Suprapubic skin (tissue), 4 donors: ENCODE measurements at regions not wholly inside any gene's neighbourhood (a gene's known extent, or its start where the extent isn't known, plus 50 kb on each side); places are given as distances from the start of the nearest gene placed in this dataset.

Experiments used
- DNase-seq, 2 donors: peaks; one replicate each; pipeline ENCODE4 v3.0.0-alpha.2; 2019; ENCODE audit warnings: low spot score in 2 of 2
- H3K27ac ChIP-seq: fragments of 200-600 bp; sonication (generic); one replicate; pipeline ENCODE4 v1.5.1; 2019
- H3K27me3 ChIP-seq: fragments of 200-600 bp; sonication (generic); one replicate; pipeline ENCODE4 v1.5.1; 2019
- H3K36me3 ChIP-seq: fragments of 200-600 bp; sonication (generic); one replicate; pipeline ENCODE4 v1.5.1; 2019
- H3K4me1 ChIP-seq: fragments of 200-600 bp; sonication (generic); one replicate; pipeline ENCODE4 v1.5.1; 2019
- H3K4me3 ChIP-seq: fragments of 200-600 bp; sonication (generic); one replicate; pipeline ENCODE4 v1.5.1; 2019; ENCODE audit warnings: mild to moderate bottlenecking
- H3K9me3 ChIP-seq: fragments of 200-600 bp; sonication (generic); one replicate; pipeline ENCODE4 v1.5.1; 2019
- CTCF ChIP-seq, 2 donors: fragments of 200-600 bp in 1 of 2; fragments of 450-650 bp in 1 of 2; sonication (generic) in 1 of 2; IDR thresholded peaks; one replicate each; pipeline ENCODE4 v1.5.1; 2016 to 2019; ENCODE audit warnings: antibody characterized with exemption in 2 of 2, mild to moderate bottlenecking in 1 of 2, moderate library complexity in 1 of 2
- EP300 ChIP-seq: sonication (generic); formaldehyde crosslinking; IDR thresholded peaks from one replicate; pipeline ENCODE4 v1.6.1; 2017; ENCODE audit warnings: antibody characterized with exemption
- POLR2A ChIP-seq, 2 donors: fragments of 450-650 bp; IDR thresholded peaks; one replicate each; pipeline ENCODE4 v1.6.1; 2017; ENCODE audit warnings: antibody characterized with exemption in 2 of 2, mild to moderate bottlenecking in 2 of 2, moderate library complexity in 2 of 2
- POLR2AphosphoS5 ChIP-seq, 3 donors: sonication (generic); formaldehyde crosslinking; IDR thresholded peaks; one replicate each; pipeline ENCODE4 v1.6.1; 2017; ENCODE audit warnings: antibody characterized with exemption in 3 of 3
- WGBS: methylation state at CpG from one replicate; pipeline ENCODE4 v1.1.5; 2018; 5-methylcytosine and 5-hydroxymethylcytosine counted together

GRCh38 chr16:5671421-5671820 is 573.8 kb upstream of the EEF2KMT start:
- Histone ChIP-seq H3K27ac (no peak overlapping the region), H3K27me3 (no peaks in the 10 kb centered on the region), H3K4me1 (no peaks in the 10 kb centered on the region), H3K36me3 (no peaks in the 10 kb centered on the region), H3K4me3 (no peak overlapping the region), H3K9me3 (no peaks in the 10 kb centered on the region)
- DNase-seq = no peak
- 50% methylated on average over 2 of the region's 2 CpGs for WGBS
- no peak for TF ChIP-seq EP300

GRCh38 chr16:5670198-5670597 is 572.6 kb upstream of the EEF2KMT start:
- Histone ChIP-seq H3K9me3 (no peaks in the 10 kb centered on the region), H3K4me3 (no peak overlapping the region), H3K4me1 (no peaks in the 10 kb centered on the region), H3K36me3 (no peaks in the 10 kb centered on the region), H3K27me3 (no peaks in the 10 kb centered on the region), H3K27ac (no peak overlapping the region)
- 56% methylated on average over 2 of the region's 2 CpGs for WGBS
- no peak for DNase-seq
- TF ChIP-seq EP300 (no peak), CTCF (IDR thresholded peaks at IDR 0.05) (no peak), POLR2AphosphoS5 (IDR thresholded peaks at IDR 0.05) (no peak), POLR2A (IDR thresholded peaks at IDR 0.05) (no peak)

GRCh38 chr16:5668553-5668952 is 571.0 kb upstream of the EEF2KMT start:
- H3K4me3 ChIP-seq = no peak overlapping the region
- 9% methylated on average over 2 of the region's 2 CpGs for WGBS
- H3K4me1 ChIP-seq = no peaks in the 10 kb centered on the region
- DNase-seq = no peak
- no peaks in the 10 kb centered on the region for H3K36me3 ChIP-seq
- no peaks in the 10 kb centered on the region for H3K27me3 ChIP-seq
- H3K9me3 ChIP-seq = no peaks in the 10 kb centered on the region
- no peak overlapping the region for H3K27ac ChIP-seq
- TF ChIP-seq POLR2AphosphoS5 (IDR thresholded peaks at IDR 0.05) (no peak), CTCF (IDR thresholded peaks at IDR 0.05) (no peak), EP300 (no peak), POLR2A (IDR thresholded peaks at IDR 0.05) (no peak)

GRCh38 chr16:5665834-5666233 is 568.2 kb upstream of the EEF2KMT start:
- DNase-seq = no peak
- H3K27ac ChIP-seq = no peak overlapping the region
- TF ChIP-seq EP300 (no peak), POLR2A (IDR thresholded peaks at IDR 0.05) (no peak), POLR2AphosphoS5 (IDR thresholded peaks at IDR 0.05) (no peak), CTCF (IDR thresholded peaks at IDR 0.05) (no peak)
- 49% methylated on average over 11 of the region's 11 CpGs for WGBS
- no peaks in the 10 kb centered on the region for H3K9me3 ChIP-seq
- H3K4me3 ChIP-seq = no peak overlapping the region
- H3K4me1 ChIP-seq = no peaks in the 10 kb centered on the region
- no peaks in the 10 kb centered on the region for H3K36me3 ChIP-seq
- H3K27me3 ChIP-seq = no peaks in the 10 kb centered on the region

GRCh38 chr16:5653789-5654188 is 556.2 kb upstream of the EEF2KMT start:
- TF ChIP-seq CTCF (IDR thresholded peaks at IDR 0.05) (no peak), POLR2A (IDR thresholded peaks at IDR 0.05) (no peak)
- H3K4me1 ChIP-seq = no peaks in the 10 kb centered on the region
- WGBS = 66% methylated on average over 9 of the region's 11 CpGs
- peaks cover 3% of the 10 kb centered on the region for H3K27me3 ChIP-seq
- H3K27ac ChIP-seq = no peak overlapping the region
- no peaks in the 10 kb centered on the region for H3K36me3 ChIP-seq
- no peak overlapping the region for H3K4me3 ChIP-seq
- no peak for DNase-seq
- no peaks in the 10 kb centered on the region for H3K9me3 ChIP-seq

GRCh38 chr16:5653041-5653440 is 555.4 kb upstream of the EEF2KMT start:
- no peaks in the 10 kb centered on the region for H3K9me3 ChIP-seq
- WGBS = 88% methylated on average over 10 of the region's 10 CpGs
- DNase-seq = no peak
- TF ChIP-seq POLR2A (IDR thresholded peaks at IDR 0.05) (no peak), POLR2AphosphoS5 (IDR thresholded peaks at IDR 0.05) (no peak), CTCF (IDR thresholded peaks at IDR 0.05) (no peak), EP300 (no peak)
- H3K27ac ChIP-seq = no peak overlapping the region
- H3K36me3 ChIP-seq = no peaks in the 10 kb centered on the region
- no peak overlapping the region for H3K4me3 ChIP-seq
- H3K27me3 ChIP-seq = peaks cover 3% of the 10 kb centered on the region
- H3K4me1 ChIP-seq = no peaks in the 10 kb centered on the region
